GM23338 (cell line): ENCODE measurements at regions not wholly inside any gene's neighbourhood (a gene's known extent, or its start where the extent isn't known, plus 50 kb on each side); places are given as distances from the start of the nearest gene placed in this dataset.

Experiments
- ATAC-seq: fragments of 200-7000 bp; cut with Tn5 transposase; 3 replicates; pipeline ENCODE4 v1.9.1; 2020
- DNase-seq: peaks from one replicate; pipeline ENCODE4 v3.0.0-alpha.2; 2015; ENCODE audit warnings: low spot score
- H2AFZ ChIP-seq: fragments of 200-600 bp; sonication (generic); 2 replicates; pipeline ENCODE4 v1.8.0; 2016; ENCODE audit warnings: antibody characterized with exemption, mild to moderate bottlenecking, moderate library complexity
- H3F3A ChIP-seq: fragments of 200-600 bp; sonication (generic); replicated peaks from 2 replicates; pipeline ENCODE4 v1.8.0; 2017; ENCODE audit warnings: antibody characterized with exemption, mixed run types, low read depth
- H3K27ac ChIP-seq: fragments of 200-600 bp; sonication (generic); 2 replicates; pipeline ENCODE4 v1.6.1; 2016; ENCODE audit warnings: low read depth
- H3K27me3 ChIP-seq: fragments of 200-600 bp; sonication (generic); 2 replicates; pipeline ENCODE4 v1.8.0; 2016; ENCODE audit warnings: mild to moderate bottlenecking, mixed run types, moderate library complexity; ENCODE audit not compliant: insufficient read depth
- H3K36me3 ChIP-seq: fragments of 200-600 bp; sonication (generic); 2 replicates; pipeline ENCODE4 v1.8.0; 2016; ENCODE audit warnings: mild to moderate bottlenecking; ENCODE audit not compliant: insufficient read depth
- H3K4me1 ChIP-seq: fragments of 200-600 bp; sonication (generic); 2 replicates; pipeline ENCODE4 v1.8.0; 2016; ENCODE audit warnings: mild to moderate bottlenecking, moderate library complexity; ENCODE audit not compliant: insufficient read depth
- H3K4me2 ChIP-seq: fragments of 200-600 bp; sonication (generic); 2 replicates; pipeline ENCODE4 v1.7.1; 2017; ENCODE audit warnings: mixed run types
- H3K4me3 ChIP-seq: fragments of 200-600 bp; sonication (generic); 2 replicates; pipeline ENCODE4 v1.6.1; 2016; ENCODE audit warnings: mixed run types
- H3K79me2 ChIP-seq: fragments of 200-600 bp; sonication (generic); replicated peaks from 2 replicates; pipeline ENCODE4 v1.8.0; 2017; ENCODE audit warnings: mild to moderate bottlenecking; ENCODE audit not compliant: insufficient read depth
- H3K9me2 ChIP-seq: fragments of 200-600 bp; sonication (generic); 2 replicates; pipeline ENCODE4 v1.8.0; 2017; ENCODE audit not compliant: insufficient read depth
- H4K20me1 ChIP-seq: fragments of 200-600 bp; sonication (generic); replicated peaks from 2 replicates; pipeline ENCODE4 v1.8.0; 2017; ENCODE audit warnings: mild to moderate bottlenecking; ENCODE audit not compliant: insufficient read depth
- H3K27ac Mint-ChIP-seq: 2 replicates; pipeline ENCODE4 v1.8.0; 2020; ENCODE audit warnings: inconsistent platforms, mild to moderate bottlenecking, moderate library complexity, mixed read lengths
- H3K27me3 Mint-ChIP-seq: 3 replicates; pipeline ENCODE4 v1.8.0; 2022; ENCODE audit warnings: low read depth, mild to moderate bottlenecking, moderate library complexity, mixed read lengths, inconsistent platforms; ENCODE audit not compliant: insufficient read depth, poor library complexity
- H3K36me3 Mint-ChIP-seq: 3 replicates; pipeline ENCODE4 v1.8.0; 2021; ENCODE audit warnings: low read depth, mild to moderate bottlenecking, inconsistent platforms, moderate library complexity, mixed read lengths
- H3K4me1 Mint-ChIP-seq: 3 replicates; pipeline ENCODE4 v1.8.0; 2020; ENCODE audit warnings: mild to moderate bottlenecking, inconsistent platforms, mixed read lengths
- H3K4me3 Mint-ChIP-seq: 3 replicates; pipeline ENCODE4 v1.8.0; 2021; ENCODE audit warnings: moderate library complexity, mild to moderate bottlenecking, inconsistent platforms, mixed read lengths
- H3K9me3 Mint-ChIP-seq: 3 replicates; pipeline ENCODE4 v1.8.0; 2020; ENCODE audit warnings: moderate library complexity, mild to moderate bottlenecking, inconsistent platforms, mixed read lengths
- CREB1 ChIP-seq: fragments of 250-450 bp; sonication (Bioruptor Pico); IDR thresholded peaks from 2 replicates; pipeline ENCODE4 v1.5.0; 2020; ENCODE audit warnings: low read depth, mild to moderate bottlenecking, moderate library complexity
- EZH2 ChIP-seq: fragments of 200-600 bp; sonication (generic); IDR thresholded peaks from one replicate; pipeline ENCODE4 v1.8.0; 2017; ENCODE audit warnings: antibody characterized with exemption, mild to moderate bottlenecking, low read depth; ENCODE audit not compliant: unreplicated experiment
- EZH2phosphoT487 ChIP-seq: fragments of 200-600 bp; sonication (generic); IDR thresholded peaks from one replicate; pipeline ENCODE4 v1.8.1; 2018; ENCODE audit warnings: antibody characterized with exemption; ENCODE audit not compliant: unreplicated experiment
- JUNB ChIP-seq: IDR thresholded peaks from one replicate; pipeline ENCODE4 v1.6.1; 2016; ENCODE audit warnings: antibody characterized with exemption; ENCODE audit not compliant: unreplicated experiment
- NANOG ChIP-seq: IDR thresholded peaks from 2 replicates; pipeline ENCODE4 v1.6.1; 2016; ENCODE audit warnings: antibody characterized with exemption, borderline replicate concordance
- POLR2AphosphoS5 ChIP-seq: IDR thresholded peaks from 2 replicates; pipeline ENCODE4 v1.6.1; 2016; ENCODE audit warnings: antibody characterized with exemption, low read depth
- STAT1 ChIP-seq: IDR thresholded peaks from one replicate; pipeline ENCODE4 v1.6.1; 2016; ENCODE audit warnings: antibody characterized with exemption; ENCODE audit not compliant: unreplicated experiment
- ZNF462 ChIP-seq: fragments of 250-450 bp; sonication (Bioruptor Pico); IDR thresholded peaks from 2 replicates; pipeline ENCODE4 v1.5.0; 2020; ENCODE audit warnings: mild to moderate bottlenecking, moderate library complexity
- TF ChIP-seq, protein P1 (sequence below), 2 experiments: fragments of 200-600 bp in 1 of 2; sonication (generic) in 1 of 2; conservative IDR thresholded peaks; 2 replicates each; pipeline versions ENCODE4 v1.5.1 to v1.6.1; 2016 to 2017; ENCODE audit warnings: antibody characterized with exemption in 2 of 2, low read depth in 2 of 2, mild to moderate bottlenecking in 2 of 2, moderate library complexity in 1 of 2

GRCh38 chr1:213761845-213762407 is 225.8 kb upstream of the PROX1 start:
- ATAC-seq (peak; percentile 84), DNase-seq (peak; percentile 25)
- Histone ChIP-seq H3K4me3 (no peak overlapping the region), H3K27me3 (no peaks in the 10 kb centered on the region), H4K20me1 (no peaks in the 10 kb centered on the region), H2AFZ (peak overlapping the region; percentile 35; the same call in 1 of the 2 replicates), H3K9me2 (peaks cover 12% of the 10 kb centered on the region), H3K27ac (no peak overlapping the region), H3K36me3 (no peaks in the 10 kb centered on the region), H3K79me2 (no peaks in the 10 kb centered on the region), H3F3A (no peaks in the 10 kb centered on the region), H3K4me2 (no peak overlapping the region), H3K4me1 (peaks cover 5% of the 10 kb centered on the region)
- peak overlapping the region; percentile 25; the same call in 1 of the 2 replicates for H3K27ac Mint-ChIP-seq
- no peaks in the 10 kb centered on the region; the same call in 2 of the 3 replicates for H3K9me3 Mint-ChIP-seq
- H3K4me3 Mint-ChIP-seq, result no peak overlapping the region
- peaks cover 27% of the 10 kb centered on the region for H3K4me1 Mint-ChIP-seq
- H3K36me3 Mint-ChIP-seq, result no peaks in the 10 kb centered on the region
- H3K27me3 Mint-ChIP-seq, result peaks cover 2% of the 10 kb centered on the region
- TF ChIP-seq EZH2 (no peak), ZNF462 (no peak), JUNB (no peak), POLR2AphosphoS5 (no peak), NANOG (no peak), STAT1 (no peak), EZH2phosphoT487 (no peak), CREB1 (CRISPR knock-in tag) (no peak)
- TF ChIP-seq, protein P1, sequence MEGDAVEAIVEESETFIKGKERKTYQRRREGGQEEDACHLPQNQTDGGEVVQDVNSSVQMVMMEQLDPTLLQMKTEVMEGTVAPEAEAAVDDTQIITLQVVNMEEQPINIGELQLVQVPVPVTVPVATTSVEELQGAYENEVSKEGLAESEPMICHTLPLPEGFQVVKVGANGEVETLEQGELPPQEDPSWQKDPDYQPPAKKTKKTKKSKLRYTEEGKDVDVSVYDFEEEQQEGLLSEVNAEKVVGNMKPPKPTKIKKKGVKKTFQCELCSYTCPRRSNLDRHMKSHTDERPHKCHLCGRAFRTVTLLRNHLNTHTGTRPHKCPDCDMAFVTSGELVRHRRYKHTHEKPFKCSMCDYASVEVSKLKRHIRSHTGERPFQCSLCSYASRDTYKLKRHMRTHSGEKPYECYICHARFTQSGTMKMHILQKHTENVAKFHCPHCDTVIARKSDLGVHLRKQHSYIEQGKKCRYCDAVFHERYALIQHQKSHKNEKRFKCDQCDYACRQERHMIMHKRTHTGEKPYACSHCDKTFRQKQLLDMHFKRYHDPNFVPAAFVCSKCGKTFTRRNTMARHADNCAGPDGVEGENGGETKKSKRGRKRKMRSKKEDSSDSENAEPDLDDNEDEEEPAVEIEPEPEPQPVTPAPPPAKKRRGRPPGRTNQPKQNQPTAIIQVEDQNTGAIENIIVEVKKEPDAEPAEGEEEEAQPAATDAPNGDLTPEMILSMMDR (conservative IDR thresholded peaks at IDR 0.05; ENCODE audit: low read depth in 2 of 2), result no peak
